ENCODE measurements at regions not wholly inside any gene's neighbourhood (a gene's known extent, or its start where the extent isn't known, plus 50 kb on each side); places are given as distances from the start of the nearest gene placed in this dataset.

DNA sequence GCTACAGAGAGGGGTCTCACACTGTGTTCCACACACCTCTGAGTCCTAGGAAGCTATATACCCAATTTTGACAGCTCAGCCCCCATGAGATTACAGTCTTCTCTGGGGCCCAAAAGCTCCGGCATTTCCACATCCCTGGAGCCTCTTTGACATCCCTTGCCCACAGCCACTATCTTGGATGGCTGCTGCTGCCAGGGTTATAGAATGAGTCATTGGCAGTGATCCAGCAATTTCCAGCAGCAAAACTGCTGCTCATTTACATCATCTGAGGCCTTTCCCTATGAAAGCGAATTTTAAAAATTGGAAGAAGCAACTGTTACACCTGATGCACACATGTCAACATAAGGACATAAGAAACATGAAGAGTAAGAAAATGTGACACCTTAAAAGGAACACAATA, 590.7 kb downstream of the MEI4 start:
- DNase-seq (ENCODE audit: low spot score) (no peak), ATAC-seq (no peak)
- H3K4me1 ChIP-seq (ENCODE audit: insufficient read depth), result no peaks in the 10 kb centered on the region
- Mint-ChIP-seq H3K4me3 (no peak overlapping the region), H3K9me3 (no peaks in the 10 kb centered on the region), H3K27ac (no peak overlapping the region), H3K27me3 (ENCODE audit: insufficient read depth, low read depth, poor library complexity) (no peaks in the 10 kb centered on the region), H3K4me1 (no peaks in the 10 kb centered on the region), H3K36me3 (ENCODE audit: low read depth) (no peaks in the 10 kb centered on the region)
- H3K4me3 ChIP-seq, result no peak overlapping the region
- H3K4me2 ChIP-seq, result no peak overlapping the region
- H3F3A ChIP-seq (replicated peaks; ENCODE audit: low read depth), result no peaks in the 10 kb centered on the region
- H3K79me2 ChIP-seq (replicated peaks; ENCODE audit: insufficient read depth), result no peaks in the 10 kb centered on the region
- H3K27me3 ChIP-seq (ENCODE audit: insufficient read depth), result no peaks in the 10 kb centered on the region
- H3K27ac ChIP-seq (ENCODE audit: low read depth), result no peak overlapping the region
- no peak for TF ChIP-seq CREB1 (CRISPR knock-in tag; IDR thresholded peaks at IDR 0.05; ENCODE audit: low read depth)
- no peak for TF ChIP-seq CTCF (conservative IDR thresholded peaks at IDR 0.05; ENCODE audit: low read depth in 2 of 2)
- TF ChIP-seq, protein P1, sequence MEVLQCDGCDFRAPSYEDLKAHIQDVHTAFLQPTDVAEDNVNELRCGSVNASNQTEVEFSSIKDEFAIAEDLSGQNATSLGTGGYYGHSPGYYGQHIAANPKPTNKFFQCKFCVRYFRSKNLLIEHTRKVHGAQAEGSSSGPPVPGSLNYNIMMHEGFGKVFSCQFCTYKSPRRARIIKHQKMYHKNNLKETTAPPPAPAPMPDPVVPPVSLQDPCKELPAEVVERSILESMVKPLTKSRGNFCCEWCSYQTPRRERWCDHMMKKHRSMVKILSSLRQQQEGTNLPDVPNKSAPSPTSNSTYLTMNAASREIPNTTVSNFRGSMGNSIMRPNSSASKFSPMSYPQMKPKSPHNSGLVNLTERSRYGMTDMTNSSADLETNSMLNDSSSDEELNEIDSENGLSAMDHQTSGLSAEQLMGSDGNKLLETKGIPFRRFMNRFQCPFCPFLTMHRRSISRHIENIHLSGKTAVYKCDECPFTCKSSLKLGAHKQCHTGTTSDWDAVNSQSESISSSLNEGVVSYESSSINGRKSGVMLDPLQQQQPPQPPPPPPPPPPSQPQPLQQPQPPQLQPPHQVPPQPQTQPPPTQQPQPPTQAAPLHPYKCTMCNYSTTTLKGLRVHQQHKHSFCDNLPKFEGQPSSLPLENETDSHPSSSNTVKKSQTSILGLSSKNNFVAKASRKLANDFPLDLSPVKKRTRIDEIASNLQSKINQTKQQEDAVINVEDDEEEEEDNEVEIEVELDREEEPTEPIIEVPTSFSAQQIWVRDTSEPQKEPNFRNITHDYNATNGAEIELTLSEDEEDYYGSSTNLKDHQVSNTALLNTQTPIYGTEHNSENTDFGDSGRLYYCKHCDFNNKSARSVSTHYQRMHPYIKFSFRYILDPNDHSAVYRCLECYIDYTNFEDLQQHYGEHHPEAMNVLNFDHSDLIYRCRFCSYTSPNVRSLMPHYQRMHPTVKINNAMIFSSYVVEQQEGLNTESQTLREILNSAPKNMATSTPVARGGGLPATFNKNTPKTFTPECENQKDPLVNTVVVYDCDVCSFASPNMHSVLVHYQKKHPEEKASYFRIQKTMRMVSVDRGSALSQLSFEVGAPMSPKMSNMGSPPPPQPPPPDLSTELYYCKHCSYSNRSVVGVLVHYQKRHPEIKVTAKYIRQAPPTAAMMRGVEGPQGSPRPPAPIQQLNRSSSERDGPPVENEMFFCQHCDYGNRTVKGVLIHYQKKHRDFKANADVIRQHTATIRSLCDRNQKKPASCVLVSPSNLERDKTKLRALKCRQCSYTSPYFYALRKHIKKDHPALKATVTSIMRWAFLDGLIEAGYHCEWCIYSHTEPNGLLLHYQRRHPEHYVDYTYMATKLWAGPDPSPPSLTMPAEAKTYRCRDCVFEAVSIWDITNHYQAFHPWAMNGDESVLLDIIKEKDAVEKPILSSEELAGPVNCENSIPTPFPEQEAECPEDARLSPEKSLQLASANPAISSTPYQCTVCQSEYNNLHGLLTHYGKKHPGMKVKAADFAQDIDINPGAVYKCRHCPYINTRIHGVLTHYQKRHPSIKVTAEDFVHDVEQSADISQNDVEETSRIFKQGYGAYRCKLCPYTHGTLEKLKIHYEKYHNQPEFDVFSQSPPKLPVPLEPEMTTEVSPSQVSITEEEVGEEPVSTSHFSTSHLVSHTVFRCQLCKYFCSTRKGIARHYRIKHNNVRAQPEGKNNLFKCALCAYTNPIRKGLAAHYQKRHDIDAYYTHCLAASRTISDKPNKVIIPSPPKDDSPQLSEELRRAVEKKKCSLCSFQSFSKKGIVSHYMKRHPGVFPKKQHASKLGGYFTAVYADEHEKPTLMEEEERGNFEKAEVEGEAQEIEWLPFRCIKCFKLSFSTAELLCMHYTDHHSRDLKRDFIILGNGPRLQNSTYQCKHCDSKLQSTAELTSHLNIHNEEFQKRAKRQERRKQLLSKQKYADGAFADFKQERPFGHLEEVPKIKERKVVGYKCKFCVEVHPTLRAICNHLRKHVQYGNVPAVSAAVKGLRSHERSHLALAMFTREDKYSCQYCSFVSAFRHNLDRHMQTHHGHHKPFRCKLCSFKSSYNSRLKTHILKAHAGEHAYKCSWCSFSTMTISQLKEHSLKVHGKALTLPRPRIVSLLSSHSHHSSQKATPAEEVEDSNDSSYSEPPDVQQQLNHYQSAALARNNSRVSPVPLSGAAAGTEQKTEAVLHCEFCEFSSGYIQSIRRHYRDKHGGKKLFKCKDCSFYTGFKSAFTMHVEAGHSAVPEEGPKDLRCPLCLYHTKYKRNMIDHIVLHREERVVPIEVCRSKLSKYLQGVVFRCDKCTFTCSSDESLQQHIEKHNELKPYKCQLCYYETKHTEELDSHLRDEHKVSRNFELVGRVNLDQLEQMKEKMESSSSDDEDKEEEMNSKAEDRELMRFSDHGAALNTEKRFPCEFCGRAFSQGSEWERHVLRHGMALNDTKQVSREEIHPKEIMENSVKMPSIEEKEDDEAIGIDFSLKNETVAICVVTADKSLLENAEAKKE (CRISPR knock-in tag; IDR thresholded peaks at IDR 0.05), result no peak
- TF ChIP-seq ZNF331 (CRISPR knock-in tag; IDR thresholded peaks at IDR 0.05; ENCODE audit: low read depth), result no peak
- TF ChIP-seq, protein P2, sequence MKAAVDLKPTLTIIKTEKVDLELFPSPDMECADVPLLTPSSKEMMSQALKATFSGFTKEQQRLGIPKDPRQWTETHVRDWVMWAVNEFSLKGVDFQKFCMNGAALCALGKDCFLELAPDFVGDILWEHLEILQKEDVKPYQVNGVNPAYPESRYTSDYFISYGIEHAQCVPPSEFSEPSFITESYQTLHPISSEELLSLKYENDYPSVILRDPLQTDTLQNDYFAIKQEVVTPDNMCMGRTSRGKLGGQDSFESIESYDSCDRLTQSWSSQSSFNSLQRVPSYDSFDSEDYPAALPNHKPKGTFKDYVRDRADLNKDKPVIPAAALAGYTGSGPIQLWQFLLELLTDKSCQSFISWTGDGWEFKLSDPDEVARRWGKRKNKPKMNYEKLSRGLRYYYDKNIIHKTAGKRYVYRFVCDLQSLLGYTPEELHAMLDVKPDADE (IDR thresholded peaks at IDR 0.05), result no peak
- no peak for TF ChIP-seq EZH2phosphoT487 (IDR thresholded peaks at IDR 0.05; ENCODE audit: unreplicated experiment)
- TF ChIP-seq JUNB (IDR thresholded peaks at IDR 0.05; ENCODE audit: unreplicated experiment), result no peak
- TF ChIP-seq, protein P3, sequence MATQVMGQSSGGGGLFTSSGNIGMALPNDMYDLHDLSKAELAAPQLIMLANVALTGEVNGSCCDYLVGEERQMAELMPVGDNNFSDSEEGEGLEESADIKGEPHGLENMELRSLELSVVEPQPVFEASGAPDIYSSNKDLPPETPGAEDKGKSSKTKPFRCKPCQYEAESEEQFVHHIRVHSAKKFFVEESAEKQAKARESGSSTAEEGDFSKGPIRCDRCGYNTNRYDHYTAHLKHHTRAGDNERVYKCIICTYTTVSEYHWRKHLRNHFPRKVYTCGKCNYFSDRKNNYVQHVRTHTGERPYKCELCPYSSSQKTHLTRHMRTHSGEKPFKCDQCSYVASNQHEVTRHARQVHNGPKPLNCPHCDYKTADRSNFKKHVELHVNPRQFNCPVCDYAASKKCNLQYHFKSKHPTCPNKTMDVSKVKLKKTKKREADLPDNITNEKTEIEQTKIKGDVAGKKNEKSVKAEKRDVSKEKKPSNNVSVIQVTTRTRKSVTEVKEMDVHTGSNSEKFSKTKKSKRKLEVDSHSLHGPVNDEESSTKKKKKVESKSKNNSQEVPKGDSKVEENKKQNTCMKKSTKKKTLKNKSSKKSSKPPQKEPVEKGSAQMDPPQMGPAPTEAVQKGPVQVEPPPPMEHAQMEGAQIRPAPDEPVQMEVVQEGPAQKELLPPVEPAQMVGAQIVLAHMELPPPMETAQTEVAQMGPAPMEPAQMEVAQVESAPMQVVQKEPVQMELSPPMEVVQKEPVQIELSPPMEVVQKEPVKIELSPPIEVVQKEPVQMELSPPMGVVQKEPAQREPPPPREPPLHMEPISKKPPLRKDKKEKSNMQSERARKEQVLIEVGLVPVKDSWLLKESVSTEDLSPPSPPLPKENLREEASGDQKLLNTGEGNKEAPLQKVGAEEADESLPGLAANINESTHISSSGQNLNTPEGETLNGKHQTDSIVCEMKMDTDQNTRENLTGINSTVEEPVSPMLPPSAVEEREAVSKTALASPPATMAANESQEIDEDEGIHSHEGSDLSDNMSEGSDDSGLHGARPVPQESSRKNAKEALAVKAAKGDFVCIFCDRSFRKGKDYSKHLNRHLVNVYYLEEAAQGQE (IDR thresholded peaks at IDR 0.05; ENCODE audit: unreplicated experiment), result no peak
- no peak for TF ChIP-seq EZH2 (IDR thresholded peaks at IDR 0.05; ENCODE audit: low read depth, unreplicated experiment)
- TF ChIP-seq STAT1 (IDR thresholded peaks at IDR 0.05; ENCODE audit: unreplicated experiment), result no peak
- no peak for TF ChIP-seq ZNF114 (CRISPR knock-in tag; IDR thresholded peaks at IDR 0.05)
- no peak for TF ChIP-seq NANOG (IDR thresholded peaks at IDR 0.05; ENCODE audit: borderline replicate concordance)
- TF ChIP-seq POLR2AphosphoS5 (IDR thresholded peaks at IDR 0.05; ENCODE audit: low read depth), result no peak
- no peak overlapping the region for H2AFZ ChIP-seq
- no peaks in the 10 kb centered on the region for H4K20me1 ChIP-seq (replicated peaks; ENCODE audit: insufficient read depth)
- no peaks in the 10 kb centered on the region for H3K9me2 ChIP-seq (ENCODE audit: insufficient read depth)
- H3K36me3 ChIP-seq (ENCODE audit: insufficient read depth), result no peaks in the 10 kb centered on the region

Data from GM23338 (cell line).